Limb (tissue), 2 donors: ENCODE measurements at regions not wholly inside any gene's neighbourhood (a gene's known extent, or its start where the extent isn't known, plus 50 kb on each side); places are given as distances from the start of the nearest gene placed in this dataset.

Experiments used
- DNase-seq, 2 donors: peaks; one replicate each; pipeline ENCODE4 v3.0.0-alpha.2; 2016; ENCODE audit errors: extremely low spot score in 2 of 2

DNA sequence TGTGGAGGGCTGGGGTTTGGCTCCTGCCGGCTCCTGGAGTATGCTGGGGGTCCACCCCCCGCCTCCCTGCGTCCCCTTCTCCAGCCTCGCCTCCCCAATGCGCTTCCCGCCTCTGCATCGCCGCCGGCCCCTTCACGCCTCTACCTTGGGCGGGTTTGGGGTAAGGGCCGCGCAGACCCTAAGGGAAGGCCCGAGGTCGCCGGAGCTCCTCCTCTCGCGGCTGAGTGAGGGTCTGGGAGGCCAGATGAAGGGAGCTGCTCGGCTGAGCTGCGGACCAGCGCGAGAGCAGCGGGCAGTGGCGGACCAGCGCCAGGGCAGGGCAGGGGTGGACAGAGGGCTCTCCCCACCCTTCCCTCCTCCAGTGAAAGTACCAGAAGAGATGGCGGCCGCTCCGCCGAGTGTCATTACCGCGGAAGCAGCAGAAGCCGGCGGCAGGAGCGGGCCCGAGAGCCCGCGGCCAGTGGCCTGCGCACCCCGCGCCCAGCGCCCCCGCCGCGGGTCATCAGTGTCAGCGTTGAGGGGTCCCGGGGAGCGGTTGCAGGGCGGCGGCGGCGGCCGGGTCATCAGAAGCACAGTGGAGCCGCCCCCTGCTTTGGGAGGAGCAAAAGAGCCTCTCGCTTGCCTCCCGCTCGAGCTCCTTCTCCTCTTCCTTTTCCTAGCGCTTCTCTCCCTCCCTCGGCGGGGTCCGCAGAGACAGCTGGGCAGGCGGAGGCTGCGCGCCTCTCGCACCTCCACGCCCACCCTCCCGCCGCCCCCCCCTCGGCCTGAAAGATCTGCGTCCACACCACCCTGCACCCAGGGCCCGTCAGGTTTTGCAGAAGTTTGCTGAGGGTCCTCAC, 255.6 kb upstream of the CADM1 start:
- peak in 1 of 2 donors; percentile 74 for DNase-seq

DNA sequence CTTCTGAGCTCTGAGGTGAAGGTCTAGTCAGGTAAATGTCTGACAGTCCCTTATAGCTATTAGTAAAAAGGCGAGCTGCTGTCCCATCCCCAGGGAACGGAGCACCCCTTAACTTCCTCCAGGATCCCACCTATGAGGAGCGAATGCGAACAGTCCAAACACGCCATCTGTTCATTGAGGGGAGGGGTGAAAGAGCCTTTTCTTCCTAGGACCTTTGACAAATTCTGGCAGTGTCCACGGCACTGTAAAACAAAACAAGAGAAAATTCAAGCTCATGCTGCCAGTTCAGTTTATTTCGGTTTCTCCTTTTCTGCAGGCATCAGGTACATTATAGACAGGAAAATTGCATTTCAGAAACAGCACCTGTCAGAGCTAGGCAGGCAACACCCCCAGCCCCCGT, 253.8 kb upstream of the CADM1 start:
- DNase-seq, result no peak

DNA sequence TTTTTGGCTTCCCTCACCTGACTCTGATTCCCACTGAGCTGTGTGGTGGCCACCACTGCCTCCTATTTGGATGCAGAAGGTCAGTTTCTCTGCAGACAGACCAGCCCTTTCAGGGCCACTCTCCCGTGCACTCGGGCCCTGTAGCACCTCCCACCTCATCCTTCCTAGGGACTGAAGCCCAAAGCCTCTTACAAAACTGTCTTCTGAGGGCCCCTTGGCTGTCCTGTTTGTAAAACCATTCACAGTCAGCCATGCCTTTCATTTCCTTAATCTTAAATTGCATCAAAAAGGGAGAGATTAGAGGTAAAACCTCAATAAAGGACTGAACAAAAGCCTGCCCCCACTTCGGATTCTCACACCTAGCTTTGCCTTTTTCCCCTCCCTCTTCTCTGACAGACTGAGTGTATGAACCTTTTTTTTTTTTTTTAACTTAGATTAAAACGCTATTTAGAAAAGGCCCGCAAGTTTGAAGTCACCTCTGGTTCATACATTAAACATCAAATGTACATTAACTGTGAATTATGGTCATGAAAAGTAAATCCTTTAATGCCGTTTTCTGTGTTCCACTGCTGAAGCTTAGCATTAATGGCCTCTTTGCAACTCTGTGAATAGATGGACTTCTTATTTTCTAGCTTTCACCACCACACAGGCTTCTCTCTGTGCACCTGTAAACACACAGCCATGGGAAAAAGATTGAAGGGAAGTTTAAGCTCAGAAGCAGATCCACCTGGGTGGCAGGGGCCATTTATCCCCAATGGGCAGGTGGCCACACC, 247.2 kb upstream of the CADM1 start:
- DNase-seq, result no peak

DNA sequence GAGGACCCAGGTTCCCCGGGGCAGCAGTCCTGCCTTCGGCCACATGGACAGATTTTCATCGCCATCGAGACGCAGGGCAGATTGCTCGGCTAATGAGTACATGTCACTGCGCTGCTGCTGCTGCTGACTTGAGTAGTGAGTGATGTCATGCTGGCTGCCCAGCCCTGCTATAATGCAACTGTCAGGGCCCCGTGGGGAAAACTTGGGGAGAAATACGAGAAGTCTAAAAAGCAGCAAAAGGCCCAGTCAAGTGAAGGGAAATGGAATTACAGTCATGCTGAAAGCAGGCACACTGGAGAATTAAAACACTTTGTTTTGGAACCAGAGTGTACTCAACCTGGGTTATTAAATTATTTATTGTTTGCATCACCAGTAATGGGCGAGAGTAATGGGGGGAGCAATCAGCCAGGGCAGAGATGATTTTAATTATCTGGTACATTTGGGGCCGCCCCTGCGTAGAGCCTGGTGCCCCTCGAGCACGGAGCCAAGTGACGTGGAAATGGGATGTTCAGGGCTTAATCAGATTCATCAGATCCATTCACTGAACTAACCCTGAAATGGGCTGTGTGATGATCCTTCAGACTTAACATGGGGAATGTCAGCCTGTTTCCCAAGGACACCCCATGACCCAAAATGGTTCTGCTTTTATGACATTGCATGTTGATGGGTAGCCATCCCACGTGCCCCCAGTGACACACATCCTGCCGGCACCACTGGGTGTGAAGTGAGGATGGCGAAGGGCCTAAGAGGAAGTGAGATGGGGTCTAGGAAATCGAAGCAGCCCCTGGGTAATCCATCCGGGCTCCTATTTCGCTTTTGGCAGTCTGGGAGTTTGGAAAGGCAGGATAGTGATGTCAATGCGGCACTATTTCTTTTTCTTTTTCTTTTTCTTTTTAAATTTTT, 241.6 kb upstream of the CADM1 start:
- peak; percentile 73 to 75 for DNase-seq

DNA sequence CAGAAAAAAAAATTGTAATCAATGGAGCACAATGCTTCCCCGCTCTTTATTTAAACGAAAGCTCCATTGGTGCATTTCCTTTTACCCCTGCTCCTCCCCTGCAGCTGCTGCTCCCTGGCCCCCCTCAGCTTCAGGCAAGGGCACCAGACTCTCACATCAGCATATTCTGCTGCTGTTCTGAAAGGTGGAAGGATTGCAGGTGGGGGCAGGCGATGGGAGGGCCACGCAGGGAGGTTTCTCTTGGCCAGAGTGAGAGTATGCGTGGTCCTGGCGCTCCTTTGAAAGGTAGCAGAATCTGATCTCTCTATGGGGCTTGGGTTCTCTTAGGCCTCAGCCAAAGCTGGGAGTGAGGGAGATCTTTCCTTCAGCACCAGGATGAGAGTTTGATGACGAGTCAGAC, 240.9 kb upstream of the CADM1 start:
- peak in 1 of 2 donors; percentile 43 for DNase-seq

DNA sequence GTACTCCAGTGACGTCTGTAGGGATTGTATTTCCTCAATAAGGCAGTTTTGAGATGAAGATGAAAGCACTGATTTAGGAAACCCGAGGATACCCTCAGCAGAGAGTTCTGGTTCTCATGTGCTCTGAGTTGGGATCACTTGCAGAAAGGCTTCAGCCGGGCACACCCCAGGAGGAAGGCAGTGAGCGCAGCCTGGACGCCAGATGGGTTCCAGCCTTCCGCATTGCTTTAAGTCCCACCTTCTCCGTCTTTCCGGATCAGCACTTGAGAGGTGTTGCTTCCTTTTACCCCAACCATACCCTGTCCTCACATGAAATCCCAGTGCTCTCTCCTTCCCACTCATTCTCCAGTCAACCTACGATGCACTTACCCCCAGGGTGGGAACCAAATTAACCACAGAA, 239.5 kb upstream of the CADM1 start:
- no peak for DNase-seq

DNA sequence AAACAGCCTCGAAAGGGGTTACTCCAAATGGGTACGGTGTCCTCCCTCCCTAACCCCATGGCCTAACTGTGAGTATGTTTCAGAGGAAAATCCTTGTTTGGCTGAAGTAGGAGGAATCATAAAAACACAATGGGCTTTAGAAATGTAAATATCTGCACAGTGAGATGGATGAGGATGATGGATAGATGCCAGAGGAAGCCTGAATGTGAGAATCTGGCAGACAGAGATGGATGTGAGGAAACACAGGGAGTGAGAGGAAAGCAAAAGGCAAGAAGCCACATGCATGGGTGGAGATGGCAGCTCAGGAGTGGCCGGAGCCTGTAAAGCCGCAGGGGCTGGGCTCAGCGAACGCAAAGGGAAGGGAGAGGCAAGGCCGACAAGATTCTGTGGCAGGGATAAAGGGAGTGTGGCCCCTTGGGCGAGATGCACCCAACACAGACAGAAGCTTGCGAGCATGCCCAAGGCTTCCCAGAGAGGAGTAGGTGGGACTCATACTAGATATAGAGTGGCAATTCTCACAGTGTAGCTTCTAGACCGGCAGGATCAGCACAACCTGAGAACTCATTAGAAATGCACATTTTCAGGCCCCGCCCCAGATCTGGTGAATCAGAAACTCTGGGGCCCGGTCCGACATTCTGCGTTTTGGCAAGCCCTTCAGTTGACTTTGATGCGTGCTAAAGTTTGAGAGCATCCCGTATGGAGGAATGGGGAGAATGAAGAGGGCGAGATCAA, 237.3 kb upstream of the CADM1 start:
- DNase-seq, result no peak

DNA sequence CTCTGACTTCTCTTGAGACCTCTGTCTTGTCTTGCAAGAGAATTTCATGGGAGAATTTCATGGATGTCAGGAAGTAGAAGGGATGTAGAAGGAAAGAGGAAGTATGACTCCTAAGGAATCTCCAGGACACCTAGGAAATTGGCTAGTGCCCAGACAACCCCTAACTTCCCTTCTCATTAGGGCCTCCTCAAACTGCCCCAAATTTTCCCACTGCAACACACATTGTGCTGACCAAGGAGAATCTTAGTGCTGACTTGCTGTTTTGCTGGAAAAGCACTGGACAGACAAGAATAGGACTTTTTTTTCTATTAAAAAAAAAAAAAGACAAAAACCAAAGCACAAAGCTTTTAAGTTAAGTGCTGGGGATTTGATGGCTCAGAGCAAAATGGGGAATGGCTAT, 236.1 kb upstream of the CADM1 start:
- DNase-seq, result no peak

DNA sequence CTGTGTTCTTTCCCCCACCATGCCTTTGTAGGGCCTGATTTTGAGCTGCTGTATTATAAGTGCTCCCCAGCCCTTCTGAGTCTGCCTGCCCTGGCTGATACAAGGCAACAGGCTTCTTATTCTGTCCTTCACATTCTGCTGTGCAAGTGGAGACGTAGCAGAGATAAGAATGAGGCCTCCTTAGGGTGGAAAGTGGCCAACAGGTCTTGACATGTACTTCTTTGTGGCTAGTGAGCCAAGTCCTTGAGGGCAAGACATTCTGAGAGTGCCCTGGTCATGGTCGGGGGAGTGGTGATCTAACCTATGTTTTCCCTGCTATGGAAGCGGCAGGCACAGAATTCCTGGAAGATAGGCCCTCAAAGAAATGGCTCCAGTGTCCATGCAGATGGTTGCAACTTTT, 235.7 kb upstream of the CADM1 start:
- DNase-seq, result no peak

DNA sequence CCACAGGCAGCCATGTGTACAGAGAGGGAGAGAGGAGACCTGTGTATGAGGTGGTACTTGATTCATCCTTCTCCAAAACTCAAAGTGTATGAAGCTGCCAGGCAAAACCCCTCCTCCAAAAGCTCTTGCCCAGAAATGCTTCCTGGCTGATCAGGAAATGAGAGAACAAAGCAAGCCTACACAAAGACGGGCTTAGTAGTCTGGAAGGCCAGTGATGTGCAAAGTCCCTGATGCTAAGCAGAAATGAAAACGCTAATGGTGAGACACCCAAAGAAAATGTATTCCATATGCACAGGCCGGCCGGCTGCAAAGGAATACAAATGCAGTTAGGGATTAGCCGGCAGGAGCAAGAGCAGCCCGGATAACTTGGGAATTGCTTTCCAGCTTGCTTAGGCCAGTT, 234.9 kb upstream of the CADM1 start:
- no peak for DNase-seq

DNA sequence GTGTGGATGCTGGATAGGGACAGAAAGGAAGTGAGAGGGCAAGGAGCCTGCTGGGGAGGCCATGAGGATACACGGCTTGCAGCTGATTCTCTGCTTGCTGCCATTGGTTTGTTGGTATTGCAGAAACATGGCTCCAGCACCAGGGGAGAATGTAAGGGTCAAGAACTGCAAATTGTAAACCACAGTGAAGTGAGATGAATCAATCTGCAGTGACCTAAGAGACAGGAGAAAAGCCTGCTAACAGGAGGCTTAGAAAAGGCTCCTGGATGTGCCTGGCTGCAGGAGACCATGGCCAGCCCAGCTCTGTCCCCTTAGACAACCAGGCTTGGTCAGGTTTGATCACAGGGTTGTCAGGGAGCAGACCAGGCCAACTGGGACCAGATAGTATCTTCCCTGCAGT, 233.7 kb upstream of the CADM1 start:
- no peak for DNase-seq

DNA sequence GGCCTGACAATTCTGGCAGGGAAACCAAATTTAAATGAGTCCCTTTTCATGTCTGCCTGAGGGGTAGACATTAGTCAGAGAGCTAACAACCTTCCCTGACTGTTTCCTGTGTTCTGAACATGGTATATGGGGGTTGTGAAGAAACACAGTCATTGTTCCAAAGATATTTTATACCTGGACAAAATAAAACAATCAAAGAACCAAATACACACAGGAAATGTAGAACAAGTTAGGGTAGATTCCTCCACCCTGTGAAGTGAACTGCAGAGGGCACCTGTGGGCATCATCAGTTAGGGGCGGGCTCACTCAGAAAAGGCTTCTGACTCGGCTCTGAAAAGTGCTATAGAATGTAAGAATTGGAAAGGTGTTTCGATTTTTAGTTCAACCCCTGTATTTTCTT, 231.9 kb upstream of the CADM1 start:
- no peak for DNase-seq

DNA sequence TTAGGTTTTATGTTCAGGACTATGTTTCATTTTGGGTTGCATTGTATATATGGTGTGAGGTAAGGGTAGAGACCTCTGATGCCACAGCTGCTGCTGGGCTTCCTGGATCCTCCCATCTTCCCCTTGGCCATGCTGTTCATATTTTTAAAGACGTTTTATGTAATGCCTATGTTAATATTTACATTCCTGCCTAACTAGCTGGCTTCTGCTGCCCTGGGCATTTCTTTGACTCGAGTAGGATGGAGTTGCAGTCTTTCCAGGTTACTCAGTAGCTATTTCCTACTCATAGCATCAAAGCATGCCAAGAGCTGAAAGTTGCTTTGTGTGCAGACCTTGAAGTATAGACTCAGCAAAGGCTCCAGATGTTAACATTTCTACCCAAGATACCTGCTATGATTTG, 220.5 kb upstream of the CADM1 start:
- no peak for DNase-seq

DNA sequence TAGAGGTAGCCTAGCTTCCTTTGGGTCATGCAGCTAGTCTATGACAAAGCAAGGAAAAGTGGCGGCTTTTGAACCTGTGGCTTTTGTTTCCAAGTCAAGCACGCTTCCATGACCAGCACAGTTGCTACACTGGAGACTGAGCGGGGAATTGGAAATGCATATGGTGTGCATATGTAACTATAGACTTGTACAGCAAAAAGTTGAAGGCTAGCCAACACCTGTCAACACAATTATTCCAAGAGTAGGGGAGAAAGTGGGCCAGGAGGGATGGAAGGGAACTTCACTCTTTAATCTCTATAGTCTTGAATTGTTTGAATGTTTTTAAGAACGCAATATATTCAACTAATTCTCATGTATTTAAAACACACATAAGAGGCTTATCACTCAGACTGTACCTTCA, 218.5 kb upstream of the CADM1 start:
- DNase-seq, result no peak

DNA sequence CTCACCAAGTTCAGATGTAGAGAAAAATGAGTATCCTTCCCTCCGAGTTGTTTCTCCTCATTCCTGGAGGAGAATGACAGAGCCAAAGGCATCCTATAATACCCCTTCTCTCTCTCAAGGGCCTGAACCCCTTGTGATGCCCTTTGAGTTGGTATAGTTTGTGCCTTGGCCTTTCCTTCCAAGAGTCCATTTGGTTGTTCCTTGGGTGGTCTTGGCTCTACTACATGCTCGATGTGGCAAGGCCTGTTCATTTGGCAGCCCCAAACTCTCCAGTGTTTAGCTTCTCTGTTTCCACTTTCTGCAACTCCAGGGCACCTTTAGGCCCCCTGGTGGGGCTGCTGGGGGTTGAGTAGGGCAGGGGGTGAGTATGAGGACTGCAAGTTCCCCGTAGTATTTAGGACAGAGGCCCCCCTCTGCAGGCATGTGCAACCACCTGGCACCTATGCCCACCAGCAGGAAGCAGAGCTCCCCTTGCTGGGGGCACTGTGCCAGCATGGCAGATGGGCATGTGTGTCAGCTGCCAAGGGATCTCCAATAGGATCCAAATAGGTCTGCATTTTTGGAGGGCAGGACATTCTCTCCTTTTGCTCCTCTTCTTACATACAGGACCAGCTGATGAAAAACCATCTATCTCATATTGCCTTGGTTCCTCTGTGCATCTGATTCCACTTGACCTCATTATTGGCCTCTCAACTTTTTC, 217.2 kb upstream of the CADM1 start:
- no peak for DNase-seq

DNA sequence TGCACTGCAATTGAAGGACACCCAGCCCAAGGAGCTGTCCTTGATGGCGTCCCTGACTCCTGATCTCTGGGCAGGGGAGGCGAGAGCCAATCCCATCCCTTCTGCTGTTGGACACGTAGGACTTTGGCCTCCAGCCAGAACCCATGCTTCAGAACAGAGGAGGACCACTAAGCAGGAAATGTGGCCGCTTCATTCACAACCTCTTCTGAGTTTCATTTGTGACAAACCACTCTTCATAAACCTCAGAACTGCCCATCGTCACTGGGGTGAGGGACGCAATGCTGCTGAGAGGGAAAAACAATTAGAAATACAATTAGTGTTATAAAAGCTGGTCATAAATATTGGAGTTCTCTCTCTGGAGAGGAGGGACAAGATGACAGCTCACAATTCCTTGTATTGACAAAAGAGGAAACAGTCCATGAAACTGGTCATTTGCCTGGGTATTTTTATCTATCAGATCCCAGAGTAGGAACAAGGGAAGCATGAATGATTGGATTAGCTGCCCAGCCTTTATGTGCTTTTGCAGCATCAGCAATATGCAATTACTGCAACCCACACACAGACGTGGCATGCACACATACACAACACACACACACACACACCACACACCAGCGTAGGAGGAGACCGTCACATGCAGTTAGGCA, 216.5 kb upstream of the CADM1 start:
- DNase-seq, result no peak

DNA sequence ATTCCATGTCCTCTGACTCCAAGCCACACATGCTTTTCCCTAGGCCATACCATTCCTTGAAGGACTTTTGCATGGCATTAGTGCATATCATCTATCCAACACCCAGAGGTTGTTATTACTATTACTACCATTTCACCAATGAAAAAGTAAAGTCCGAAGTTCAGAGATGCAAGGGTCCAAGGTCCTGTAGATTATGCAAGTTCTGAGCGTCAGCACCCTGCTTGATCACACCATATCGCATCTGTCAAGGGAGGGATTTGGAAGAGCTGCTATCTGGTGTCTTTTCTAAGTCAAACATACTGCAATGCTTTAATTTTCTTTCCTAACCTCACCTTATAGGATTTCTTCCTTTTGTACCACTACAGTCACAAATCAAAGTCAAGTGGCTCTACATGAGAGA, 214.7 kb upstream of the CADM1 start:
- DNase-seq, result no peak

DNA sequence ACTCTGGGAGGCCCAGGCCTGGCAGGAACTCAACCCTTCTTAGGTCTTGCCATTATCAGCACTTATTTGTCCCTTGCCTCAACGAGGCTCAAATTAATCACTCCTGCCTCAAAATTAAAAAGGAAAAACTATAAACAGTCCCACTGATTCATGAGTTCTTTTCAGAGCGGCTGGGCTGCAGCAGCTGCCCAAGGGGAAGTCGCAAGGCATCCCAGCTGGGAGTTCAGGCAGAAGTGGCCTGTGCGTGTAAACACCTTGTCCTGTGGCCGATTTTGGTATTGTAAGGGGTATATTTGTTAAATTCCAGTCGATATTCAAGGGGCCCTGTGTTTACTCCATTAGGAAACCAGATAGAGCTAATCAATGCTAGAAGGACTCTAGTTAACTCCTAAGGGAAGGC, 213.9 kb upstream of the CADM1 start:
- no peak for DNase-seq

DNA sequence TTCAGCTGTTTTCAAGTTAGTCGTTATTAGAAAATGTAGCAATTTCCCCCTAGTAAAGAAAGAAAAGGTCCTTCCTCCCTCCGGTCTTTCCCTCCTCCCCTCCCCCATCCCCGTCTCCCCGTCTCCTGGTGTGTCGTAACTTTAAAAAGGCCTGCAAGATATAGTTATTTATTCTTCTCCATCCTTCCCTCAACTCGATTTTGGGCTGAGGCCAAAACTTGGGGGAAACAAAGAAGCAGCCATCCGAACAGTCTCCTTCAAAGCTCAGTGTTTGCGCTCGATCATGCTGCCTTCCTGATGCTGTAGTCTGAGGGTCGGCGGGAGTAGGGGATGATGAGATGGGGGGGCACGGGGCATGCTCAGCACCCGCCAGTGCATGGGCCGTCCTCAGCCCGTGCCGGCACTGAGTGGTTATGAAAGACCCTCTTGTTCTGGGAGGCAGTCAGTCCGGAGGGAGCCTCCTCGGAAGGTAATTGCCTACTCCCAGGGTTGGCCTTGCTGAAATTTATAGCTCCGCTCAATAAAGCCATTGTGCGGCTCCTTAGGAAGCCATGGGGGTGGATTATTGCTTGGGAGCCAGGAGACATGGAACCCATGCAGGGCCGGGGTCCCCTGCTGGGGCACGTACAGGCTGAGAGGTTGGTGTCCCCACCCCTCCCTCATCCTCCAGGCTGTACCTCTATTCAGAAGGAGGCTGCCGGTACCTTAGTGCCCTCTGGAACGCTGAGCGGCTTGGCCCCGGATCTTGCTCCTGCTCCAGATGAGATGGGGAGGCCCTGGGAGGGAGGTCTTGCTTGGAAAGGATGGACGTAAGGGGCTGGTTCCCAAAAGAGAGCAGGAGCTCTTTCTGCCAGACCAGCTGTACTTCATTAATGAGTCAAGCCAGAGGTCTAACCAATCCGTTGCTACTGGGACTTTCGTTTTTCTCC, 212.7 kb upstream of the CADM1 start:
- peak; percentile 64 to 80 for DNase-seq
